ENCODE measurements at regions not wholly inside any gene's neighbourhood (a gene's known extent, or its start where the extent isn't known, plus 50 kb on each side); places are given as distances from the start of the nearest gene placed in this dataset.

- DNase-seq: no peak
Measured at GRCh38 chr2:145155196-145155595, 635.3 kb upstream of the ZEB2 start.

- DNase-seq: no peak
Measured at GRCh38 chr2:145154731-145155130, 634.8 kb upstream of the ZEB2 start.

GRCh38 chr2:145146691-145147090 lies 626.8 kb upstream of the ZEB2 start:
- DNase-seq: no peak

GRCh38 chr2:145144131-145144728 lies 624.3 kb upstream of the ZEB2 start:
- DNase-seq: no peak

GRCh38 chr2:145141981-145142380 lies 622.1 kb upstream of the ZEB2 start:
- no peak for DNase-seq

GRCh38 chr2:145140658-145141057 lies 620.7 kb upstream of the ZEB2 start:
- no peak for DNase-seq

GRCh38 chr2:145138626-145139025 lies 618.7 kb upstream of the ZEB2 start:
- no peak for DNase-seq

- no peak for DNase-seq
Measured at GRCh38 chr2:145137901-145138300, 618.0 kb upstream of the ZEB2 start.

GRCh38 chr2:145137211-145137610 lies 617.3 kb upstream of the ZEB2 start:
- DNase-seq: no peak

GRCh38 chr2:145136702-145137101 lies 616.8 kb upstream of the ZEB2 start:
- DNase-seq: no peak

GRCh38 chr2:145126146-145126545 lies 606.2 kb upstream of the ZEB2 start:
- no peak for DNase-seq

- no peak for DNase-seq
Measured at GRCh38 chr2:145124085-145124484, 604.2 kb upstream of the ZEB2 start.

- no peak for DNase-seq
Measured at GRCh38 chr2:145123606-145124005, 603.7 kb upstream of the ZEB2 start.

- DNase-seq: no peak
Measured at GRCh38 chr2:145119225-145119624, 599.3 kb upstream of the ZEB2 start.

GRCh38 chr2:145116834-145117725 lies 597.2 kb upstream of the ZEB2 start:
- DNase-seq: peak; percentile 82

- DNase-seq: peak; percentile 45
Measured at GRCh38 chr2:145116056-145116455, 596.1 kb upstream of the ZEB2 start.

- DNase-seq: peak; percentile 44
Measured at GRCh38 chr2:145114726-145115125, 594.8 kb upstream of the ZEB2 start.

- no peak for DNase-seq
Measured at GRCh38 chr2:145112467-145112866, 592.5 kb upstream of the ZEB2 start.

- DNase-seq: peak; percentile 87
Measured at GRCh38 chr2:145110668-145111356, 590.9 kb upstream of the ZEB2 start.

GRCh38 chr2:145108959-145109710 lies 589.2 kb upstream of the ZEB2 start:
- DNase-seq: no peak

GRCh38 chr2:145108361-145108778 lies 588.5 kb upstream of the ZEB2 start:
- peak; percentile 83 for DNase-seq

GRCh38 chr2:145106293-145106692 lies 586.4 kb upstream of the ZEB2 start:
- DNase-seq: no peak

GRCh38 chr2:145102706-145103105 lies 582.8 kb upstream of the ZEB2 start:
- DNase-seq: no peak
